MCF 10A (cell line): ENCODE measurements at regions not wholly inside any gene's neighbourhood (a gene's known extent, or its start where the extent isn't known, plus 50 kb on each side); places are given as distances from the start of the nearest gene placed in this dataset.
A peak's percentile ranks its signal among the peaks of the same experiment; 100 is the strongest.
"Not testable (repeated sequence)": the region's sequence is repeated elsewhere in the genome, so short reads cannot be mapped to it uniquely, and the experiment has no call there.

Experiments
- BruUV-seq: library from RNA; stranded (reverse); fragments of 400-500 nt; replicated peaks from 2 replicates; lab custom pipeline; 2021; lab: Mats Ljungman, UMichigan
- CTCF ChIA-PET: fragments of 300-600 bp; sonication (Branson Sonifier 250); formaldehyde crosslinking; extraction: SDS; loops from one replicate; lab custom pipeline; 2021; ENCODE audit warnings: antibody characterized with exemption, inconsistent platforms; lab: Yijun Ruan, JAX
- POLR2A ChIA-PET: fragments of 300-600, 350-650 bp; sonication (Branson Sonifier 250); formaldehyde crosslinking; extraction: SDS; loops from one replicate; lab custom pipeline; 2020; ENCODE audit warnings: antibody characterized with exemption, inconsistent platforms; lab: Yijun Ruan, JAX
- DNase-seq: peaks from one replicate; pipeline ENCODE4 v3.0.0-alpha.2; 2018; ENCODE audit not compliant: unreplicated experiment
- H3K27ac Mint-ChIP-seq: one replicate; pipeline ENCODE4 v1.8.0; 2022; ENCODE audit warnings: mild to moderate bottlenecking, low read depth, mixed read lengths; ENCODE audit not compliant: unreplicated experiment
- H3K27me3 Mint-ChIP-seq: one replicate; pipeline ENCODE4 v1.8.0; 2022; ENCODE audit warnings: mixed read lengths; ENCODE audit not compliant: insufficient read depth, unreplicated experiment
- H3K36me3 Mint-ChIP-seq: one replicate; pipeline ENCODE4 v1.8.0; 2022; ENCODE audit warnings: mild to moderate bottlenecking, moderate library complexity, mixed read lengths; ENCODE audit not compliant: insufficient read depth, unreplicated experiment
- H3K4me1 Mint-ChIP-seq: one replicate; pipeline ENCODE4 v1.8.0; 2022; ENCODE audit warnings: mixed read lengths; ENCODE audit not compliant: insufficient read depth, unreplicated experiment
- H3K4me3 Mint-ChIP-seq: one replicate; pipeline ENCODE4 v1.8.0; 2022; ENCODE audit warnings: mild to moderate bottlenecking, moderate library complexity, mixed read lengths; ENCODE audit not compliant: unreplicated experiment
- H3K9me3 Mint-ChIP-seq: one replicate; pipeline ENCODE4 v1.8.0; 2022; ENCODE audit warnings: mixed read lengths; ENCODE audit not compliant: unreplicated experiment
- intact Hi-C: fragments of 100-400 bp; cut with micrococcal nuclease; formaldehyde crosslinking; loops from 2 replicates; pipeline ENCODE4 v1.14.1; 2022
- TF ChIP-seq, protein P1 (sequence below): fragments of 200-600 bp; IDR thresholded peaks from one replicate; pipeline ENCODE4 v1.8.0; 2022; ENCODE audit warnings: antibody characterized with exemption, mild to moderate bottlenecking; ENCODE audit not compliant: unreplicated experiment

DNA sequence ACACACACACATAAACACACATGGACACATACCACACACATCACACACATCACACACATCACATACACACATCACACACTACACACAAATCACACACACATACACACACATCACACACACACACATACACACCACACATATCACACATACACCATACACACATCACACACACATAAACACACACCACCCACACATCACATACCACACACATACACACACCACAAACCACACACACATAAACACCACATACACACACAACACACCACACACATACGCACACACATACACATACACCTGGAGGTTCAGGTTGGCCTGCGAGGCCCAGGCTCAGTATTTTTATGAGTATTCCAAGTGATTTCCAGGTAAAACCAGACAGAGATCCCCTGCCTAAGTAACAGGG, 279.5 kb downstream of the FOXL1 start:
- ChIA-PET POLR2A (no interaction called here), CTCF (no interaction called here)
- H3K27me3 Mint-ChIP-seq, result no peaks in the 10 kb centered on the region
- no peak overlapping the region for H3K27ac Mint-ChIP-seq
- H3K4me3 Mint-ChIP-seq, result no peak overlapping the region
- H3K36me3 Mint-ChIP-seq, result no peaks in the 10 kb centered on the region
- DNase-seq, result no peak
- no peaks in the 10 kb centered on the region for H3K4me1 Mint-ChIP-seq
- no TSS peak for BruUV-seq
- TF ChIP-seq, protein P1, sequence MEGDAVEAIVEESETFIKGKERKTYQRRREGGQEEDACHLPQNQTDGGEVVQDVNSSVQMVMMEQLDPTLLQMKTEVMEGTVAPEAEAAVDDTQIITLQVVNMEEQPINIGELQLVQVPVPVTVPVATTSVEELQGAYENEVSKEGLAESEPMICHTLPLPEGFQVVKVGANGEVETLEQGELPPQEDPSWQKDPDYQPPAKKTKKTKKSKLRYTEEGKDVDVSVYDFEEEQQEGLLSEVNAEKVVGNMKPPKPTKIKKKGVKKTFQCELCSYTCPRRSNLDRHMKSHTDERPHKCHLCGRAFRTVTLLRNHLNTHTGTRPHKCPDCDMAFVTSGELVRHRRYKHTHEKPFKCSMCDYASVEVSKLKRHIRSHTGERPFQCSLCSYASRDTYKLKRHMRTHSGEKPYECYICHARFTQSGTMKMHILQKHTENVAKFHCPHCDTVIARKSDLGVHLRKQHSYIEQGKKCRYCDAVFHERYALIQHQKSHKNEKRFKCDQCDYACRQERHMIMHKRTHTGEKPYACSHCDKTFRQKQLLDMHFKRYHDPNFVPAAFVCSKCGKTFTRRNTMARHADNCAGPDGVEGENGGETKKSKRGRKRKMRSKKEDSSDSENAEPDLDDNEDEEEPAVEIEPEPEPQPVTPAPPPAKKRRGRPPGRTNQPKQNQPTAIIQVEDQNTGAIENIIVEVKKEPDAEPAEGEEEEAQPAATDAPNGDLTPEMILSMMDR, result no peak
- H3K9me3 Mint-ChIP-seq, result no peaks in the 10 kb centered on the region
- intact Hi-C loops, result no loop called here

DNA sequence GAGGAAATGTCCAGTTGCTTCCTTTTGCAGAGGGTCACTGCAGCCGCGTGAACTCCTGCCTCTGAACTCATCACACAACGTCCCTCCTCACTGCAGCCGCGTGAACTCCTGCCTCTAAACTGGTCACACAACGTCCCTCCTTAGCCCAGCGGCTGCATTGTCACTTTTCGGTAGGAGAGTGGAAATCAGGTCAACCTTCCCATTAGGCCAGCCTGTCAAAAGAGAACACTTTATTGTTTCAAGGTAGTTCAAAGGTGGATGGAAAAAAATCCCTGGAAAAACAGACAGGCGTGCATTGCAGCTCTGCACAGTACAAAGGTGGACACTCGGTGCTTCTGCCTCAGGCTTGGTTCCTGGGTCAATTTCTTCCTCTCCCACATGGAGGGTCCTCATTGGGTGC, 280.2 kb downstream of the FOXL1 start:
- BruUV-seq, result no TSS peak

DNA sequence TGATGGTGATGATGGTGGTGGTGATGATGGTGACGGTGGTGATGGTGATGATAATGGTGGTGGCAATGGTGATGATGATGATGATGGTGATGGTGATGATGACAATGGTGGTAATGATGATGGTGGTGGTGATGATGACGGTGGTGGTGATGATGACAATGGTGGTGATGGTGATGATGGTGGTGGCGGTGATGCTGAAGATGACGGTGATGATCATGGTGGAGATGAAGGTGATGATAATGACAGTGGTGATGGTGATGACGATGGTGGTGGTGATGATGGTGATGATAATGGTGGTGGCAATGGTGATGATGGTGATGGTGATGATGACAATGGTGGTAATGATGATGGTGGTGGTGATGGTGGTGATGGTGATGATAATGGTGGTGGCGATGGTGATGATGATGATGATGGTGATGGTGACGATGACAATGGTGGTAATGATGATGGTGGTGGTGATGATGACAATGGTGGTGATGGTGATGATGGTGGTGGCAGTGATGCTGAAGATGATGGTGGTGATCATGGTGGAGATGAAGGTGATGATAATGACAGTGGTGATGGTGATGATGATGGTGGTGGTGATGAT, 283.0 kb downstream of the FOXL1 start:
- POLR2A ChIA-PET, result not testable (repeated sequence)

More for the DNA sequence above, 280.2 kb downstream of the FOXL1 start:
- H3K36me3 Mint-ChIP-seq, result no peaks in the 10 kb centered on the region
- intact Hi-C loops, result no loop called here
- POLR2A ChIA-PET, result no interaction called here
- DNase-seq, result no peak
- no peak overlapping the region for H3K27ac Mint-ChIP-seq
- H3K9me3 Mint-ChIP-seq, result no peaks in the 10 kb centered on the region
- no peaks in the 10 kb centered on the region for H3K27me3 Mint-ChIP-seq
- TF ChIP-seq, protein P1, result no peak
- H3K4me1 Mint-ChIP-seq, result no peaks in the 10 kb centered on the region
- H3K4me3 Mint-ChIP-seq, result no peak overlapping the region
- CTCF ChIA-PET, result no interaction called here

DNA sequence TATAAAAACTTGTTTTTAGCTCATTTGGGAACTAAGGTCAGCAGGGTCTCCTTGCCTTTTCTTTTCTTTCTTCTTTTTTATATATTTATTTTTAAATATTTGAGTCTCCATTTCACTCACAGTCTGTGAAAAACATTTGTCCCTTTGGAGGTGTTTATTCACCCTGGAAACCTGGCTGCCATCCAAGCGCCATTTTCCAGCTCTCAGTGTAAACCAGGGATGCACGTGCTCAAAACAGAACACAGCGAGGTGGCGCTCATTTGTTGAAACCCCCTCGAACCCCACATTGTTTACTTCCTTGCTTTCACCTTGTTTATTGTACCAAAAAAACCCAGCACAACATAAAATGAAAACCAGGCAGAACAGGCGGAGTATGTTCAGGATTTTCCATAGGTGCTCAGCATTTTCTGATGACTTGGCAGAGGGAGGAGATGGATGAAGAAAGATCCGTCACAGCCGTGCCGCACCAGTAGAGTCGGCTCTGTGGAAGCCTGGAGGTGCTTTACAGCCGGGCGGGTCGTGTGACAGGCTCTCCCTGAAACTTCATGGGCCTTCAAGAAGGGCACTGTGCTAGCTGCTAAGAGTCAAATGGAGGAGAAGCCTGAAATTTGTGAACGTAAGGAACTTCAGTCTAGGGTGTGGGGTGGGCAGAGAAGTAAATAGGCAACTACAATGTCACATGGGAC, 284.4 kb downstream of the FOXL1 start:
- CTCF ChIA-PET, result no interaction called here
- no peak overlapping the region for H3K27ac Mint-ChIP-seq
- TF ChIP-seq, protein P1, result no peak

More for the DNA sequence above, 283.0 kb downstream of the FOXL1 start:
- H3K4me3 Mint-ChIP-seq, H3K36me3 Mint-ChIP-seq, intact Hi-C loops, H3K27me3 Mint-ChIP-seq, CTCF ChIA-PET, DNase-seq, H3K4me1 Mint-ChIP-seq, H3K9me3 Mint-ChIP-seq, BruUV-seq, H3K27ac Mint-ChIP-seq: not testable (repeated sequence)

More for the DNA sequence above, 284.4 kb downstream of the FOXL1 start:
- no peaks in the 10 kb centered on the region for H3K4me1 Mint-ChIP-seq
- H3K36me3 Mint-ChIP-seq, result no peaks in the 10 kb centered on the region
- POLR2A ChIA-PET, result interaction anchor here (0.7 kb wide), 2 partner anchors 9 to 291 kb away, joined by 3 to 4 read pairs; no protein-coding TSS in a partner anchor
- H3K4me3 Mint-ChIP-seq, result no peak overlapping the region
- H3K27me3 Mint-ChIP-seq, result no peaks in the 10 kb centered on the region
- BruUV-seq, result no TSS peak
- H3K9me3 Mint-ChIP-seq, result no peaks in the 10 kb centered on the region
- DNase-seq, result peak; percentile 7
- intact Hi-C loops, result no loop called here
